ENCODE measurements at regions not wholly inside any gene's neighbourhood (a gene's known extent, or its start where the extent isn't known, plus 50 kb on each side); places are given as distances from the start of the nearest gene placed in this dataset.
A peak's percentile ranks its signal among the peaks of the same experiment; 100 is the strongest.

- peaks cover 0 to 2% (median 0%) of the 10 kb centered on the region in 8 donors for H3K9me3 Mint-ChIP-seq
- no peak overlapping the region for H3K27ac ChIP-seq (ENCODE audit: low read depth, low read length)
- ChIA-PET CTCF (ENCODE audit: partially characterized antibody) (no interaction called here), POLR2A (ENCODE audit: partially characterized antibody) (no interaction called here)
- H3K27me3 ChIP-seq (ENCODE audit: insufficient read depth, low read length): no peaks in the 10 kb centered on the region
- peak overlapping the region in 1 of 7 donors; percentile 41 for H3K27ac Mint-ChIP-seq
- intact Hi-C loops (cut with micrococcal nuclease): no loop called here
- H3K4me3 Mint-ChIP-seq: no peak overlapping the region
- peaks cover 30 to 49% (median 40%) of the 10 kb centered on the region in 4 donors for H3K4me1 Mint-ChIP-seq
- DNase-seq: no peak
- H3K9me3 ChIP-seq (ENCODE audit: control insufficient read depth in 1 of 2, low read length in 2 of 2): no peaks in the 10 kb centered on the region
- H3K4me1 ChIP-seq (ENCODE audit: insufficient read depth, low read length): peaks cover 31% of the 10 kb centered on the region
- H3K4me3 ChIP-seq (ENCODE audit: low read length in 2 of 2): no peak overlapping the region
- H3K36me3 Mint-ChIP-seq: no peaks in the 10 kb centered on the region
- H3K27me3 Mint-ChIP-seq: no peaks in the 10 kb centered on the region
- H3K36me3 ChIP-seq (ENCODE audit: insufficient read depth, low read length): no peaks in the 10 kb centered on the region
Observed at GRCh38 chr9:129453734-129454133, 167.2 kb downstream of the C9orf50 start.

- no peak overlapping the region for H3K4me3 Mint-ChIP-seq
- no peak overlapping the region for H3K27ac ChIP-seq (ENCODE audit: low read depth, low read length)
Observed at GRCh38 chr9:129451669-129452068, 169.2 kb downstream of the C9orf50 start.

GRCh38 chr9:129451089-129451656 lies 169.7 kb downstream of the C9orf50 start:
- Histone ChIP-seq H3K36me3 (ENCODE audit: insufficient read depth, low read length) (no peaks in the 10 kb centered on the region), H3K9me3 (ENCODE audit: control insufficient read depth in 1 of 2, low read length in 2 of 2) (no peaks in the 10 kb centered on the region), H3K4me1 (ENCODE audit: insufficient read depth, low read length) (peaks cover 7% of the 10 kb centered on the region), H3K27ac (ENCODE audit: low read depth, low read length) (no peak overlapping the region), H3K4me3 (ENCODE audit: low read length in 2 of 2) (no peak overlapping the region), H3K27me3 (ENCODE audit: insufficient read depth, low read length) (no peaks in the 10 kb centered on the region)
- Mint-ChIP-seq H3K27ac (peak overlapping the region in 1 of 7 donors; percentile 41), H3K4me1 (peaks cover 8 to 23% (median 16%) of the 10 kb centered on the region in 4 donors), H3K9me3 (peaks cover 0 to 2% (median 0%) of the 10 kb centered on the region in 8 donors), H3K27me3 (no peaks in the 10 kb centered on the region), H3K4me3 (no peak overlapping the region), H3K36me3 (no peaks in the 10 kb centered on the region)
- ChIA-PET CTCF (ENCODE audit: partially characterized antibody) (interaction anchor here (1.6 kb wide), 1 partner anchor 279 kb away, joined by 3 read pairs; no protein-coding TSS in a partner anchor), POLR2A (ENCODE audit: partially characterized antibody) (interaction anchor here (0.9 kb wide), 1 partner anchor 9 kb away, joined by 3 read pairs; no protein-coding TSS in a partner anchor)
- intact Hi-C loops (cut with micrococcal nuclease): no loop called here
- no peak for DNase-seq

More at GRCh38 chr9:129451669-129452068, 169.2 kb downstream of the C9orf50 start:
- Histone ChIP-seq H3K4me1 (ENCODE audit: insufficient read depth, low read length) (peaks cover 11% of the 10 kb centered on the region), H3K27me3 (ENCODE audit: insufficient read depth, low read length) (no peaks in the 10 kb centered on the region), H3K9me3 (ENCODE audit: control insufficient read depth in 1 of 2, low read length in 2 of 2) (no peaks in the 10 kb centered on the region), H3K4me3 (ENCODE audit: low read length in 2 of 2) (no peak overlapping the region), H3K36me3 (ENCODE audit: insufficient read depth, low read length) (no peaks in the 10 kb centered on the region)
- Mint-ChIP-seq H3K27ac (peak overlapping the region in 5 of 7 donors; percentile 20 to 78 (median 64)), H3K36me3 (no peaks in the 10 kb centered on the region), H3K4me1 (peaks cover 13 to 28% (median 21%) of the 10 kb centered on the region in 4 donors), H3K27me3 (no peaks in the 10 kb centered on the region), H3K9me3 (peaks cover 0 to 2% (median 0%) of the 10 kb centered on the region in 8 donors)
- POLR2A ChIA-PET (ENCODE audit: partially characterized antibody): interaction anchor here (0.9 kb wide), 1 partner anchor 8 kb away, joined by 3 read pairs; no protein-coding TSS in a partner anchor
- CTCF ChIA-PET (ENCODE audit: partially characterized antibody): interaction anchor here (1.6 kb wide), 1 partner anchor 279 kb away, joined by 3 read pairs; no protein-coding TSS in a partner anchor
- intact Hi-C loops (cut with micrococcal nuclease): no loop called here
- DNase-seq: no peak

DNA sequence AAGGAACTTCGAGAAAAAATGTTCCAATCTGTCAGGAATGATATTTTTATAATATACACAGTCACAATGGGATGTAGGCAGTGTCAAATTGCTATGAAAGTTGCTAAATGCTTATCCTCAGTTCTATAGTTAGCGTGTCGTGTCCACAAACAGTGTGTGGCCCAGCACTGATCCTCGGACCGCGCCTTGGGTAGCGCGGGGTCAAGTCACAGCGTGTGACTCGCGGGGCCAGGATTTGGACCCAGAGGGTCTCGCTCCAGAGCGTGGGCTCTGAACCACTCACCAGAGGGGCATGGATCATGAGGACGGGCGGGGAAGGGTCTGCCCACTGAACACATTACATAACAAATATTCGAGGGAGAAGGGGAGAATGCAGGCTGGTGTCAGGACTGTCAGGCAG lies 171.8 kb downstream of the C9orf50 start:
- Histone ChIP-seq H3K4me1 (ENCODE audit: insufficient read depth, low read length) (no peaks in the 10 kb centered on the region), H3K4me3 (ENCODE audit: low read length in 2 of 2) (no peak overlapping the region), H3K36me3 (ENCODE audit: insufficient read depth, low read length) (no peaks in the 10 kb centered on the region), H3K9me3 (ENCODE audit: control insufficient read depth in 1 of 2, low read length in 2 of 2) (no peaks in the 10 kb centered on the region), H3K27me3 (ENCODE audit: insufficient read depth, low read length) (no peaks in the 10 kb centered on the region), H3K27ac (ENCODE audit: low read depth, low read length) (no peak overlapping the region)
- DNase-seq: no peak
- H3K4me1 Mint-ChIP-seq: peaks cover 1 to 12% (median 6%) of the 10 kb centered on the region in 4 donors
- H3K27ac Mint-ChIP-seq: peak overlapping the region in 2 of 7 donors; percentile 30 to 58
- intact Hi-C loops (cut with micrococcal nuclease): no loop called here
- ChIA-PET CTCF (ENCODE audit: partially characterized antibody) (no interaction called here), POLR2A (ENCODE audit: partially characterized antibody) (interaction anchor here (1.6 kb wide), 1 partner anchor 9 kb away, joined by 5 read pairs; no protein-coding TSS in a partner anchor)
- H3K27me3 Mint-ChIP-seq: peaks cover 0 to 2% of the 10 kb centered on the region in 2 donors
- no peaks in the 10 kb centered on the region for H3K36me3 Mint-ChIP-seq
- H3K4me3 Mint-ChIP-seq: no peak overlapping the region
- peaks cover 0 to 2% (median 0%) of the 10 kb centered on the region in 8 donors for H3K9me3 Mint-ChIP-seq

- Histone ChIP-seq H3K36me3 (ENCODE audit: insufficient read depth, low read length) (no peaks in the 10 kb centered on the region), H3K9me3 (ENCODE audit: control insufficient read depth in 1 of 2, low read length in 2 of 2) (no peaks in the 10 kb centered on the region)
- CTCF ChIA-PET (ENCODE audit: partially characterized antibody): no interaction called here
Observed at GRCh38 chr9:129446828-129447550, 173.9 kb downstream of the C9orf50 start.

DNA sequence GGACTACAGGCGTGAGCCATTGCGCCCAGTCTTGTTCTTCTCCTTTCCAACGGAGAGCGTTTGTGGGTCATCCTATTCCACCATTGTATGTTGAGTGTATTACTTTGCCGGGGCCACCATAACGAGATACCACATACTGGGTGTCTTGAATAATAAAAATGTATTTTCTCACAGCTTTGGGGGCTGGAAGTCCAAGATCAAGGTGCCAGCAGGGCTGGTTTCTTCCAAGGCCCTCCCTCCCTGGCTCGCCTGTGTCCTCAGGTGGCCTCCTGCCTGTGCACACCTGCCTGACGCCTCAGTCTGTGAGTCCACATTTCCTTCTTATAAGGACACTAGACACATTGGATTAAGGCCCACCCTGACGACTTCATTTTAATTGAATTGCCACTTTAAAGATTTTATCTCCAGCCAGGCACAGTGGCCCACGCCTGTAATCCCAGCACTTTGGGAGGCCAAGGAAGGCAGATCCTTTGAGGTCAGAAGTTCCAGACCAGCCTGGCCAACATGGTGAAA lies 175.1 kb downstream of the C9orf50 start:
- H3K27ac ChIP-seq (ENCODE audit: low read depth, low read length): no peak overlapping the region
- DNase-seq: no peak
- Mint-ChIP-seq H3K4me3 (no peak overlapping the region), H3K27me3 (peaks cover 5 to 10% of the 10 kb centered on the region in 2 donors), H3K9me3 (peaks cover 0 to 2% (median 0%) of the 10 kb centered on the region in 8 donors), H3K36me3 (no peaks in the 10 kb centered on the region), H3K27ac (peak overlapping the region in 1 of 7 donors; percentile 22), H3K4me1 (peaks cover 0 to 7% (median 2%) of the 10 kb centered on the region in 4 donors)
- intact Hi-C loops (cut with micrococcal nuclease): no loop called here
- no peaks in the 10 kb centered on the region for H3K36me3 ChIP-seq (ENCODE audit: insufficient read depth, low read length)
- no peak overlapping the region for H3K4me3 ChIP-seq (ENCODE audit: low read length in 2 of 2)
- no peaks in the 10 kb centered on the region for H3K4me1 ChIP-seq (ENCODE audit: insufficient read depth, low read length)
- H3K27me3 ChIP-seq (ENCODE audit: insufficient read depth, low read length): no peaks in the 10 kb centered on the region
- POLR2A ChIA-PET (ENCODE audit: partially characterized antibody): interaction anchor here (0.7 kb wide), 1 partner anchor 359 kb away, joined by 3 read pairs; no protein-coding TSS in a partner anchor
- H3K9me3 ChIP-seq (ENCODE audit: control insufficient read depth in 1 of 2, low read length in 2 of 2): no peaks in the 10 kb centered on the region
- CTCF ChIA-PET (ENCODE audit: partially characterized antibody): no interaction called here

More at GRCh38 chr9:129446828-129447550, 173.9 kb downstream of the C9orf50 start:
- H3K36me3 Mint-ChIP-seq: no peaks in the 10 kb centered on the region
- no peak for DNase-seq
- H3K4me1 Mint-ChIP-seq: peaks cover 0 to 6% (median 2%) of the 10 kb centered on the region in 4 donors
- peaks cover 2 to 6% of the 10 kb centered on the region in 2 donors for H3K27me3 Mint-ChIP-seq
- H3K4me3 Mint-ChIP-seq: no peak overlapping the region
- intact Hi-C loops (cut with micrococcal nuclease): no loop called here
- Histone ChIP-seq H3K27ac (ENCODE audit: low read depth, low read length) (no peak overlapping the region), H3K4me3 (ENCODE audit: low read length in 2 of 2) (no peak overlapping the region), H3K27me3 (ENCODE audit: insufficient read depth, low read length) (no peaks in the 10 kb centered on the region), H3K4me1 (ENCODE audit: insufficient read depth, low read length) (no peaks in the 10 kb centered on the region)
- POLR2A ChIA-PET (ENCODE audit: partially characterized antibody): no interaction called here
- H3K27ac Mint-ChIP-seq: peak overlapping the region in 1 of 7 donors; percentile 57
- H3K9me3 Mint-ChIP-seq: peaks cover 0 to 2% (median 0%) of the 10 kb centered on the region in 8 donors

Measured in CD4-positive, alpha-beta memory T cell (primary cell).